ENCODE measurements at regions not wholly inside any gene's neighbourhood (a gene's known extent, or its start where the extent isn't known, plus 50 kb on each side); places are given as distances from the start of the nearest gene placed in this dataset.
"Not testable (repeated sequence)": the region's sequence is repeated elsewhere in the genome, so short reads cannot be mapped to it uniquely, and the experiment has no call there.

DNA sequence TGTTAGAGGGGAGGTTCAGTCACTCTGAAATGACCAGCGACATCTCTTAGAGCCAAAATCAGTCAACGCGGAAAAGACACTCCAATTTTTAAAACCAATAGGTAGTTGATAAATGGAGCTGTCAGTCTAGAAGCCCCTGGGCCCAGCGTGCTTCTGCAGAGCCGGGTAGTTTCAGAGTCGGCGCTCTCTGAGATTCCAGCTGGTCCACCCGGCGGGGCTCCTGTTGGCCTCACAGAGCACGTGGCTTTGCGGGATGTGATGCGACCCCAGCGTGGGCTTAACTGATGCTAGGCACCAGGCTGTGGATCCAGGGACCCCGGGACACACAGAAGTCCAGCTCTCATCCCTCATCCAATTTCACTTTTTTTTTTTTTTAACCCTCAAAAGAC, 245.9 kb downstream of the BCL2L11 start:
- not testable (repeated sequence) for DNase-seq (ENCODE audit: low read depth in 2 of 2)

DNA sequence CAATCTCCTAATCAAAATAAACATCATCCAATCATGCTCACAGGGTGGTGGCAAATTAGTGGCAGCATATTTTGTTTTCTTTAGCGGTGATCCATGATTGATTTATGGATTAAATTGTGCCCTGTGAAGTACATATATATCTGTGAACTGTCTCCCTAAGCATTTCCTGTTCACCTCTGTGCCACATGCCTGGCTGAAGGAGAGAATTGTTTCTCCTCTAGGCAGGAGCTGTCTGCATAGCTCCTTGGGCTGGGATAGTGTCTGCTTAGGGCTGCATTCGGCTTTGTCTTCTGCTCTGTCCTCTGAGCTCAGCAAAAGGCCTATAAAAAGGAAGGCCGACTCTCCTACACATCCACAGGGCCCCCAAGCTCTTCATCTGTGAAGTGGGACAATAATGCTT, 246.4 kb downstream of the BCL2L11 start:
- not testable (repeated sequence) for DNase-seq (ENCODE audit: low read depth in 2 of 2)

DNA sequence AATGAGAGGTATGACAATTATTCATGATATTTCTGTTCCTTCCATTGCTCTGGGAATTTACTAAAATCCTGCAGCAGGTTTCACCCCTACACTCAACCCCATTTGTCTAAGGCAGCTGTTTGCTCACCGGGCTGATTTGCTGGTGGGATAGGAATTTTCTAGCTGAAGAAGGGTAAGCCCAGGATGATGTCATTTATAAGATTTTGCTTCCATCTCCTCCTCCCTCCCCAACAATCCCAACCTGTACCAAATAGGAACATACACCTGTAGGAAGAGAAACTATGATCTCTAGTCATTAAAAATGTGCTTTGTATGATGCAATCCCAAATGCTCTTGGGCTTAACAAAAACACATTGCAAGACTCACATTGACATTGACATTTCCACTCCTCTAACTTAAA, 247.2 kb downstream of the BCL2L11 start:
- DNase-seq (ENCODE audit: low read depth in 2 of 2), result not testable (repeated sequence)

DNA sequence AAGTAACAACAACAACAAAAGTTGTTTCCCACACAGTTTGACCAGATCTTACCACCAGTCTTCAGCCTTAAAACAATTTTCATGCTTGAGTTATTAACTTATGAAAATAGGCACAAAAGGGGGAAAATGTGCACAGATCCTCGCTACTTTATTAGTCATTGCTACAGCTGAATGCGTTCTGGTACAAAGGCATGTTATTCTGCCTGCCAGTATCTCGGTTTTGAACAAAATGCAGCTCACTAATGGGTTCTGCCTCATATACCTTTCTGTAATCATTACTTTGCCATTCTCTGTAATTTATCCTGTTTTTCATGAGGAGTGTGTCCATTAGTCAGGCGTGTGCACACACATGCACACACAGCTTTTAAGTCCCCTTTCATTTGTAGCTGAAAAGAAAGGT, 247.6 kb downstream of the BCL2L11 start:
- not testable (repeated sequence) for DNase-seq (ENCODE audit: low read depth in 2 of 2)

DNA sequence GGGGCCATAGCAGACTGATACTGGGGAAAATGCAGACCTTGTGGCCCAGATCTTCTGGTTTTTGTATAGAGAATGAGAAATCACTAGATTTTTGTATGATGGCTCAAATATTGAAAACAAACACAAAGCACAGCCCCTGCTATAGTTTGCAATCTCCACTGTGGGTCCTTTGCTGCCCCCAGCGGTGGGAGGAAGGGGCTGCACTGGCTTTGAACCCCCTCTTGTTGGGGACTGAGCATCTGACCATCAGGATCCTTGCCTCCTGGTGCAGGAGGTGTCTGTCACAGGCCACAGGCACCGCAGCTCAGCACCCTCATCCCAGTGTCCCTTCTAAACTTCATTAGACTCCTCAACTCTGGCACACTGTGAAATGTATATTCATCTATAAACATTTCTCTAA, 252.3 kb downstream of the BCL2L11 start:
- DNase-seq (ENCODE audit: low read depth in 2 of 2), result not testable (repeated sequence)

DNA sequence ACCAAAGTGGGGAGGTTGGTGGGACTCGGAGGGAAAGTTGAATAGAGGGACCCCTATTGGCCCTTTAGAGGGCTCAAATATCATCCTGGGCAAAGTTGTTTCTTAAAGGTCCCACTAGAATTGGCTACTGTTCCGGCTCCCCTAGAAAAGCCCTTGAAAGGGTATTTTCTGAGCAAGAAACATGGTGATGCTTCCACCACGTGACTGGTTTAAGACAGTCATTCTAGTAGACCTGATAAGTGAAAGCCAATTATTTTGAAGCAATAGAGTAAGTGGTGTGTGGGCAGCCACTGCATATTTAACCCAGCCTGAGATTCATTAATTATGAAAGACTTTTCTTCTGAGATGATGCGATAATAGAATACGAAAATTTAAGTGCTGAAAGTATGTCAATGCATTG, 253.3 kb downstream of the BCL2L11 start:
- DNase-seq (ENCODE audit: low read depth in 2 of 2), result not testable (repeated sequence)

DNA sequence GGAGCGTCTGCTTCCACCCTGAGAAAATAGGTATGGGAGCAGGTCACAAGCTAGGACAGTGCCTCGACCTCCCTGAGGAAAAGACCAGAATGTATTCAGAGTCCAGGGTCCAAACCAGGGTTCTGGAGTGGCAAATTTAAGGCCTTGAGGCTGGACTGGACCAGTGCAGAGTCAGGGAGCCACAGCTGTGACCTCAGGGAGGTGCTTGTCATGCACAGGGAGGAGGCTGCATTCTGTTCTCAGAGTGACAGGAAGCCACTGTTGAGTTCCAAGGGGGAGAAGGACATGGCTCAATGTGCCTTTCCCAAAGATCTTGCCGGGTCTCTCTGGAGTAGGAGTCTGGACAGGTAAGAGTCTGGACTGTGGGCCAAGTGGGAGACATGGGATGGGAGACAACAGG, 254.0 kb downstream of the BCL2L11 start:
- DNase-seq (ENCODE audit: low read depth in 2 of 2), result not testable (repeated sequence)

DNA sequence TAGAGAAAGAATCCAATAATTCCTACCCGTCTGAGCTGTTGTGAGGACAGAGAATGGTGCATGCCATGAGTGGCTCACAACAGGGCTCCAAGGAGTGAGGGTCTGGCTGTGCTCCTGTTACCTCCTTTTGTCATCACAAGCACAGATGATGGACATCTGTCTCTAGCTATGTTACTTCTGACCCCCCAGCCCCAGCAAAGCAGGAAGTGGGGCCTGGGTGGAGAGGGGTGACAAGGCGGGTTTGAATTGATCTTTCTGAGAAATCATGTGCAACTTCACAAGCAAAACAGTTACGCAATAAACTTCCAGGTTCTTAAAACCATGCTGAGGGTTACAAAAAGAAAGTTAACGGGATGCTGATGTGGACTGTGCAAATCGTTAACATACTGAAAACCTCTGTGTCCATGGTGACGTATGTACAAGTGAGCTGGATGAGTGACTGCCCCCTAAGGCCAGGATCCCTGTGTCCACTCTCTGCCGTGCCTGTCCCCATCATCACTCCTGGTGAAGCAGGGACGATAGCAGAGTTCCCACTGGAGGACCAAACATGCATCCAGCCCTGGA, 254.7 kb downstream of the BCL2L11 start:
- not testable (repeated sequence) for DNase-seq (ENCODE audit: low read depth in 2 of 2)

DNA sequence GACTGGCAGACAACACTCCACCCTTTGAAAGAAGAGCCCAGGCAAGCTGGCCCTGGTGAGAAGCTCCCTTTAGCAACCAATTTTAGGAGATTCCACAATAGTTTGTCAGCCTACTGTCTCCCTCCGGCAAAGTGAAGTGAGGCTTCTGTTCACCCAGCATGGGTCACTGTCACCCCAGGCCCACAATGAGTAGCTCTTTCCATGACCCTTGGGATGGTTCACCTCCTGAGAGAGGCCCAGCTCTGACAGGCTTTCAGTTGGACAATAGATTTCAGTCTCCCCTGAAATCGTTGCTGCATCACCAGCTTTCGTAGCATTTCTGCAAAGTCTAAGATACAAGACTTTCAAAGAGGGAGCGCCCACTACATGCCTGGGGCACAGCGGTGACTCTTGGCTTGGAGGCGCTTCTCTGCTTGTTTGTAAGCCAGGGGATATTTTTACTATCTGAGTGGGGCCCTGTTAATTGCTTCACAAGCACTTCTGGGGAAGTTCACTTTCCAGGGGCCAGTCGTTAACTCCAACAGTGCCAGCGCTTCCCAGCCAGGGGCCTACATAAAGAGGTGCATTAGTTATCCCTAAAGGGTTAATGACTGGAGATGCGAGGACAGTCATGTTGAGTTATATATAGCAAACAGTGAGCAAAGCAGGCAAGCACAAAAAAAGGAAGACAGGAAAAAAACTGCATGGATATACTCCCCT, 255.7 kb downstream of the BCL2L11 start:
- DNase-seq (ENCODE audit: low read depth in 2 of 2), result not testable (repeated sequence)

DNA sequence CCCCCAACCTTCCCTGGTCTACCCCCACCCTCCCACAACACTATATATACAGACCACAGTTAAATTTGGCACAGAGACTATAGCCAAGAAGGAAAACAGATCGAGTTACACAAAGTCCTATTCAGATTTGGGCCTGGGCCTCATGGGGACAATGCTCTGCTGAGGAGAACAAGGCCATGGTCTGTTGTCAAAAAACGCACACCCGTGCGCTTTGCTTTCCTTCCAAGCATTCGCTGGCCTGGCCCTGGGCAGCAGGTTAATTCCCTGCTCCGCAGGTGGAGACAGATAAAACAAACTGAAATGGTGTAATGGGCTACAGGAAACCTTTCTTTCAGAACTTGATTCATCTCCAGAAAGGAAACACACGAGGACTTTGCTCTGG, 256.2 kb downstream of the BCL2L11 start:
- not testable (repeated sequence) for DNase-seq (ENCODE audit: low read depth in 2 of 2)

DNA sequence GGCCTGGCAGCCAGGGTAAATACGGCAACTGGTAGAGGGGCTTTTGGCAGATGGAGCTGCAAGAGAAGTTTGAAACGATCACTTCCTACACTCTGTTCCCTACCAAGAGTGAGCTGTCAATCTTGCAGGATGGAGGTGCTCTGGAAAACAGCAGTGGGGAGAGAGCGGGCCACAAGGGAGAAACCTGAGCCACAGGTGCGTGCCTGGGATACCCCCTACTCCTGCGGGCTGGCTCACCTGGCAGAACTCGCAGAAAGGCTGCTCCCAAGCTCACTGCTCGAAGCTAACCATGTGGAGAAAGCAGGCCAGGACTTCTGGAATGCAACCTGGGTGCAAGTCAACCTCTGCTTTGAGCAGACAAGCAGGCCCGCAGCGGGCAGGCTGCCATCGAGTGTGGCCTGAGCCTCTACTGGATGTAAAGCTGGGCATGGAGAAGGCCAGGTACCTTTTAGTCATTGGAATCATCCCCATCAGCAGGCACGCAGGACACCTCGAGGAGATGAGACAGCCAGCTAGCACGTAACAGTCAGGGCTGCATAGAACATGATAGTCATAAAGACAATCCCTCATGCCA, 256.8 kb downstream of the BCL2L11 start:
- not testable (repeated sequence) for DNase-seq (ENCODE audit: low read depth in 2 of 2)

DNA sequence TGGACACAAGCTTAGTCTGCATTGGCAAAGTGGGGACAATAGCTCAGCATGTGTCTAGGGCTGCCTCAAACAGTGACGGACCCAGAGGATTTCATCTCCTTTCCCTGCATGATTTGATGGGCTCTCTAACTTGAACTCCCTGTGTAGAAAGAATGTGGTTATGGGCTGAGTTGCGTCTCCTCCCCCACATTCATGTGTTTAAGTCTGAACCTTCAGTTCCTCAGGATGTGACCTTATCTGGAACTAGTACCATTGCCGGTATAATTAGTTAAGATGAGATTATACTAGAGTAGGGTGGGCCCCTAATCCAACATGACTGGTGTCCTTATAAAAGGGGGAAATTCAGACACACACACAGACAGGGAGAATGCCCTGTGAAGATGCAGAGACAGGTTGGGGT, 257.6 kb downstream of the BCL2L11 start:
- not testable (repeated sequence) for DNase-seq (ENCODE audit: low read depth in 2 of 2)

DNA sequence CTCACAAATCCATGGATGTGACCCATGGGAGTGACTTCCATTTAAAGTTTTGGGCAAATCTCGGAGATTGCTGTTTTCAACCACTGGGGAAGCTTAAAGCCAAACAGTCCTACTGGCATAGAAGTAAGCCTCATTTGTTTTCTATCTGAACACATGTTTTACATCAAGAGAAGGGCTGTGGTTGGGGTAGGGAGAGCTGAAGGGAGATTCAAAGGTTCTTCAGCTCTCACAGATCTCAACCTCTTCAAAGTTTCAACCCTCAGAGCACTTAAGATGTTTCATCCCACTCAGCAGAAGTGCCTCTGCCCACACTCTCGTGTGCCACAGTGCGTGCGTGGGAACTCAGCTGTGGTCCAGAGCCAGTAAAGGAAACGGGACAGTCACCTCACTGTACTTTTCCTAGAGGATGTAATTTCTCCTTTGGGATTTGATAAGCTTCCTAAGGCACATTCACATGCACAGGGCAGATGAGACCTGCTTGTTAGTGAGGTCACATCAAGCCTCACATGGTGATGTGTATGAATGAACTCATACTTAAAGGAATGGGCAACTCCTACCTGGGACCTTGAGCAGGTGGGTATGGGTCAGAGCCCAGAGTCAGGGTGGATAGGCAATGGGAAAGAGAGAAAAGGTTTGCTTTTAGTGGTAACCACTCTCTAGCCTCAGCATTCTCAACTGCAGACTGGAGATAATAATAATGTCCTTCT, 260.2 kb downstream of the BCL2L11 start:
- not testable (repeated sequence) for DNase-seq (ENCODE audit: low read depth in 2 of 2)

DNA sequence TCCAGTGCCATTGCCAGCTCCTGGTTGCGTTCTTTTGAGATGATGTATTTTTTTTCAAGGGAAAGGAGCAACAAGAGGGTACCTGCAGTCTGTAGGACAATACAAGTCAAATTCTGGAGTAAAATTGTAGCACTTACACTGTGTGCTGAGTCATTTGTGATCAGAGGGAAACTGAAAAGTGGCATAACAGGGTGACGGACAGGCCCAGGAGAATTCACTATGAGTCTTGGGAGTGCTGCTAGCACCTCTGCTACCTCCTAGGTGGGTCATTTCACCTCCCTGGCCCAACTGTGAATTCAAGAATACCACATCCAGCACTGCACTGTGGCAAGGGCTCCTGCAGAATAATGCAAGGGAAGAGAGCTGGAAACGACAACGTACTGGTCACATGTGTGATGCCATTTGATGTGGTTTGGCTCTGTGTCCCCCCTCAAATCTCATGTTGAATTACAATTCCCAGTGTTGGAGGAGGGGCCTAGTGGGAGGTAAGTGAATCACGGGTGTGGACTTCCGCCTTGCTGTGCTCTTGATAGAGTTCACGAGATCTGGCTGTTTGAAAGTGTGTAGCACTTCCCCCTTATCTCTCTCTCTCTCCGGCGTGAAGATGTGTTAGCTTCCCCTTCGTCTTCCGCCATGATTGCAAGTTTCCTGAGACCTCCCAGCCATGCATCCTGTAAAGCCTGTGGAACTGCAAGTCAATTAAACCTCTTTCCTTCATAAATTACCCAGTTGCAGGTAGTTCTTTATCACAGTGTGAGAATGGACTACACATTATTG, 261.0 kb downstream of the BCL2L11 start:
- DNase-seq (ENCODE audit: low read depth in 2 of 2), result not testable (repeated sequence)

DNA sequence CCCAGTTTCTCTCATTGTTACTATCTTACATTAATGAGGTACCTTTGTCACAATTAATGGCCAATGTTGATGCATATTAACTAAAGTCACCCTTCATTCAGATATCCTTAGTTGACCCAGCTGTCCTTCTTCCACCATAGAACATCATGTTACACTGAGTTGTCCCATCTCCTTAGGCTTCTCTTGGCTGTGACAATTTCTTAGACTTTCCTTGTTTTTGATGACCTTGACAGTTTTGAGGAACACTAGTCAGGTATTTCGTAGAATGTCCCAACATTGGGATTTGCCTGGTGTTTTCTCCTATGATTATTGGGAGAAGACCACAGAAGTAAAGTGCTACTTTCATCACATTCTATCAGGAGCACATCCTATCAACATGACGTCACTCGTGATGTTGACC, 261.8 kb downstream of the BCL2L11 start:
- DNase-seq (ENCODE audit: low read depth in 2 of 2), result not testable (repeated sequence)

DNA sequence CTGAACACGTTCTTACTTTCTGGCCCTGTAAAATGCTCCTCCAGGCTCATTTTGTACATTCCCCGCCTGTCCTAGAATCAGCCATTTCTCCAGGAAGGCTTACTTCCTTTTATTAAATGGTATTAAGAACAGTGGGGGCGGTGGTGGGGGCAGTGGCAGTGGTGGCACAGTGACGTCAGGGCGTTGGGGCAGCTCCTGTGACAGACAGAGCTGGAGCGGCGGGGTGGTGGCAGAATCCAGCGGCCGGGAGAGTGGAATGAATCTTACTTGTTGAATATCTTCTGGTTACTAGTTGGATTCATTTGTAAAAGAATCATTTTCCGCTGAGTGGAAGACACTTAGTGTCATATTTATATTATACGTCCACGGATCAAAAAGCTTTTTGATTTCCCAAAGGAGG, 262.6 kb downstream of the BCL2L11 start:
- DNase-seq (ENCODE audit: low read depth in 2 of 2), result not testable (repeated sequence)

DNA sequence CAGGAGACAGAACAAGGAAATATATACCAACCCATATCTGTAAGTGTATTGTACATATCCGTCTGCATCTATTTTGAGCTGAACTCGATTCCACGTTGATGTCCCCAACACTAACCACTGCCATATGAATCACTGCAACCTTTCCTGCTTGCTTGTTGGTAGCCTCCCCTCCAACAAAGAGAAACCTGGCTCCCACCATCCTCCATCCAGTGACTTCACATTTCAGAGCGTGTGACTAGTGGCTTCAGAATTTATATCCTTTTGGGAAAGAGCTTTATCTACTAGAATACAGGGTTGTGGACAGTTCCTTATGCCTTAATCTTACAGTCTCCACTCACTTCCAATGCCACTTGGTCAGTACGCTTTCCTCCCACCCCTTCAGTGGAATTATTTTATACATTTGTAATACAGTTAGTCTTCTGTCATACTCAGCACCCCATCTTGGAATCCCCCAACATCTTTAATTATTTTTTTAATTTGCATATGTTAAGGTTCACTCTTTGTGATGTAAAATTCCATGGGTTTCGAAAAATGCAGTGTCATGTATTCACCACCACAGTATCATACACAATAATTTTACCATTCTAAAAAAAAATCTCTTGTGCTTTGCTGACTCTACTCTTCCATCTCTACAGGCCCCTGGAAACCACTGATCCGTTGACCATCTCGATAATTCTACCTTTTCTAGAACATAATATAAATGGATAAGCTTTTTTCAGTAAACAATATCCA, 264.7 kb downstream of the BCL2L11 start:
- DNase-seq (ENCODE audit: low read depth in 2 of 2), result not testable (repeated sequence)

DNA sequence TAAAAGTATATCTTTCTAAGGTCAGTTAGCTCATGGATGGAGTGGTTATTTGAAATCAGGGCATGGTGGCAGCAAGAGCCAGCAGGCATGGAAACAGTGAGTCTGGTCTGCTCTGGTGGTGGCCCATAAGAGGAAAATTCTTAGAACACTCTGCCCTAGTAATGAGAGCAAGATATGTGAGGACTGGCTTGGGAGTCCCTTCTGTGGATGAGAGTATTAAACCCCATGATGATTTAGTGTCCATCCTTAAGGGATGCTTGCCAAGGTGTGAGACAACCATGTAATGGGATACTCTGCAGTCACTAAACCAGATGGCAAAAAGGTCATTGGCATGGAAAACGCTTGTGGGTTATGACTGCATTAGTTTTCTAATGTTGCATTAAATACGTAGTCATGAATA, 269.9 kb downstream of the BCL2L11 start:
- DNase-seq (ENCODE audit: low read depth in 2 of 2), result not testable (repeated sequence)

DNA sequence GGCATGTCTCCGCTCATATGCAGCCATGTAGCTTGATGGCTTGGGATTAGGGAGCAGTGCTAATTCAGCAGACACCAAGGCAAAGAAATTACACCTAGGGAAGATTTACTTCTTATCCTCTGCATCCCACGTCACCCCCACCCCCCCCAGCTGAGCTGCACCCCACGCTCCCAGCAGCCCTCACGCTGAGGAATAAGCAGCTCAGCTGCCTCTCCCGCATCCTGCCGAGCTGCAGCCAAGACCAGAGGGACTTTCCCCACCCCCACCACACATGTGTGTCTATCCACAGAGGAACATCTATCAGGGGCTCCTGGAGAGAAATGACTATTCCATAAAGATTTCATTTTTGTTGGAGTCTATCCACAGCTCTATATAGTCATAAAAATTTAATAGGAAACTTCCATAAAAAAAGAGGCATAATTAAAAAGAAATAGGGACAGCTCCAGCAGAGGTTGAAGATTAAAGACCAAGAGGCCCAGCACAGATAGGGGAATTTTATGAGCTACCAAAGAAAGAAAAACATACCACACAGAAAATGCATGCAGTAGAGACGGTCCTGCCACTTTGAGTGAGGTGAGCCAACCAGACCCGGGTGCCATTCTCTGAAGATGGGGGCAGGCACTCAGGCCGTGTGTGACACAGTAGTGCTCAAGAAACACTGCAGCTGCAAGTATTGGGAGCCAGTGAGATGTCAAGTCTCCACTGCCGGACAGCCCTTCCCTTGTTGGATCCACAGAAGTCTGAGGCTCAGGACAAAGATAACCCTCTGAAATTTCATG, 274.8 kb downstream of the BCL2L11 start:
- not testable (repeated sequence) for DNase-seq (ENCODE audit: low read depth in 2 of 2)

DNA sequence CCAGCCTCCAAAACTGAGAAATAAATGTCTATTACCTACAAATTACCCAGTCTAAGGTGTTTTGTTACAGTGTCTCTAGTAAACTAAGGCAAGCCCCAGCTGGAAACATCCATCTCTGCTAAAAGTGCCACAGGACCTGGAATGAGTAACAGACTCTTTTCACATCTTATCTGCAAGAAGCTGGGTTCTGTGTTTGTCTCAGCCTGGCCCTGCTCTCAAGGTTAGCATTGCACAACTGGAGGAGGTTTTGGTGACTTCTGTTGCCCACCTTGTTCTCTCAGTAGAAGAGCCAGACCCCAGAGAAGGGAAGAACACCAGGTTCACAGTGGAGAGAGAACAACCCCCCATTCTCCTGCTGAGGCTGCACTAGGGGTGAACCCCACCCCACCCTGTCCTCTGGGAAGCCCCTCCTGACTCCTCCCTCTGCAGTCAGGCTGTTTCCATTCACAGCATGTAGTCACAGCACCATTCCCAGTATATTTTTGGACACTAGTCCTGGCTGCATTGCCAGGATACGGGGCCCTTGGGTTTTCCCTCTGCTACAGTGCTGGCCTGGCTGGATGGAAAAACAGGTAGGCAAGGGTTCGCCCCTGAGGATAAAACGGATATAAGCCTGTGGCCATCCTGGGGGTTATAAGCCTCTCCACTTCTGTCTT, 280.0 kb downstream of the BCL2L11 start:
- not testable (repeated sequence) for DNase-seq (ENCODE audit: low read depth in 2 of 2)

Measured in stimulated activated CD4-positive, alpha-beta T cell treated with anti-CD3 and anti-CD28 coated beads, Interleukin-1b, Interleukin-23, amount 100 ng/mL, for 1 hour (primary cell).